T-cell (primary cell): ENCODE measurements at regions not wholly inside any gene's neighbourhood (a gene's known extent, or its start where the extent isn't known, plus 50 kb on each side); places are given as distances from the start of the nearest gene placed in this dataset.
"Not testable (repeated sequence)": the region's sequence is repeated elsewhere in the genome, so short reads cannot be mapped to it uniquely, and the experiment has no call there.

Experiments
- ATAC-seq, 4 experiments: fragments of 200-7000 bp in 3 of 4; fragments of 150-1000 bp in 1 of 4; cut with Tn5 transposase; replicated peaks in 1 of 4; 1 replicate in 3 of 4; 2 replicates in 1 of 4; pipeline ENCODE4 v1.10.0; 2021; ENCODE audit warnings: moderate library complexity in 3 of 4, mild to moderate bottlenecking in 2 of 4, moderate number of reproducible peaks in 1 of 4
- CTCF ChIA-PET, 2 donors: fragments of 300-600 bp; sonication (Branson Sonifier 250); formaldehyde crosslinking; loops; one replicate each; lab custom pipeline; 2022; ENCODE audit warnings: antibody characterized with exemption in 2 of 2; lab: Charles Lee
- POLR2A ChIA-PET, 2 donors: fragments of 300-600 bp; sonication (Branson Sonifier 250); formaldehyde crosslinking; loops; one replicate each; lab custom pipeline; 2022; ENCODE audit warnings: antibody characterized with exemption in 2 of 2; lab: Charles Lee
- DNase-seq, 35 experiments: peaks; one replicate each; pipeline versions ENCODE4 v3.0.0 to v3.0.0-alpha.2; 2013 to 2023
- H3K27ac ChIP-seq: one replicate; pipeline ENCODE4 v1.5.1; 2013; ENCODE audit warnings: low read length
- H3K27me3 ChIP-seq, 2 experiments: replicated peaks in 1 of 2; 1 replicate in 1 of 2; 2 replicates in 1 of 2; pipeline versions ENCODE4 v1.6.1 to v1.7.0; 2013; ENCODE audit warnings: low read length in 1 of 2, mixed read lengths in 1 of 2; ENCODE audit not compliant: control insufficient read depth in 2 of 2, insufficient read depth in 2 of 2; ENCODE audit errors: extremely low read depth in 1 of 2
- H3K36me3 ChIP-seq, 2 donors: 1 replicate in 1 of 2; 2 replicates in 1 of 2; pipeline versions ENCODE4 v1.6.1 to v1.7.0; 2013; ENCODE audit warnings: low read length in 1 of 2; ENCODE audit not compliant: control insufficient read depth in 2 of 2, insufficient read depth in 1 of 2; ENCODE audit errors: extremely low read depth in 1 of 2
- H3K4me1 ChIP-seq, 2 experiments: 1 replicate in 1 of 2; 2 replicates in 1 of 2; pipeline versions ENCODE4 v1.6.1 to v1.7.0; 2013; ENCODE audit warnings: low read length in 2 of 2, mixed read lengths in 1 of 2; ENCODE audit not compliant: insufficient read depth in 2 of 2, control insufficient read depth in 1 of 2; ENCODE audit errors: extremely low read depth in 1 of 2
- H3K4me3 ChIP-seq, 2 donors: 1 replicate in 1 of 2; 2 replicates in 1 of 2; pipeline versions ENCODE4 v1.5.1 to v1.7.0; 2013; ENCODE audit warnings: mild to moderate bottlenecking in 2 of 2, low read length in 1 of 2, moderate library complexity in 1 of 2; ENCODE audit not compliant: control insufficient read depth in 1 of 2; ENCODE audit errors: extremely low read depth in 1 of 2
- H3K9me3 ChIP-seq: 2 replicates; pipeline ENCODE4 v1.7.0; 2013
- H3K27ac Mint-ChIP-seq, 2 donors: one replicate each; pipeline ENCODE4 v1.8.0; 2020 to 2021; ENCODE audit warnings: mild to moderate bottlenecking in 2 of 2, mixed read lengths in 2 of 2
- H3K27me3 Mint-ChIP-seq, 2 donors: one replicate each; pipeline ENCODE4 v1.8.0; 2021 to 2022; ENCODE audit warnings: mixed read lengths in 2 of 2
- H3K36me3 Mint-ChIP-seq: one replicate; pipeline ENCODE4 v1.8.0; 2021; ENCODE audit warnings: mixed read lengths
- H3K4me1 Mint-ChIP-seq, 3 donors: one replicate each; pipeline ENCODE4 v1.8.0; 2020 to 2022; ENCODE audit warnings: mixed read lengths in 3 of 3, mild to moderate bottlenecking in 1 of 3
- H3K4me3 Mint-ChIP-seq, 3 donors: one replicate each; pipeline ENCODE4 v1.8.0; 2020 to 2022; ENCODE audit warnings: mild to moderate bottlenecking in 3 of 3, mixed read lengths in 3 of 3, moderate library complexity in 3 of 3
- H3K9me3 Mint-ChIP-seq, 3 donors: one replicate each; pipeline ENCODE4 v1.8.0; 2020 to 2022; ENCODE audit warnings: mixed read lengths in 3 of 3
- WGBS: methylation state at CpG from one replicate; pipeline ENCODE4 v1.1.5; 2013; ENCODE audit warnings: missing lambda C conversion rate; ENCODE audit not compliant: insufficient coverage; 5-methylcytosine and 5-hydroxymethylcytosine counted together

- H3K4me1 Mint-ChIP-seq, H3K4me3 ChIP-seq, H3K27ac Mint-ChIP-seq, H3K27ac ChIP-seq, H3K36me3 Mint-ChIP-seq, H3K9me3 ChIP-seq, H3K9me3 Mint-ChIP-seq, ATAC-seq, H3K27me3 ChIP-seq, H3K4me3 Mint-ChIP-seq, POLR2A ChIA-PET, H3K27me3 Mint-ChIP-seq, H3K4me1 ChIP-seq, DNase-seq, H3K36me3 ChIP-seq: not testable (repeated sequence)
- CTCF ChIA-PET, result interaction anchor here (0.5 to 1.0 kb wide), 4 partner anchors 156 to 1994 kb away, joined by 3 to 11 read pairs (median 6); no protein-coding TSS in a partner anchor
- WGBS, result 87% methylated on average over 14 of the region's 15 CpGs
Measured at GRCh38 chr10:32188601-32189000, 132.4 kb upstream of the KIF5B start.

- no peak for ATAC-seq
- H3K4me3 Mint-ChIP-seq, result no peak overlapping the region
- Histone ChIP-seq H3K27me3 (peaks cover 0 to 6% of the 10 kb centered on the region in 2 experiments), H3K4me3 (no peak overlapping the region), H3K9me3 (no peaks in the 10 kb centered on the region), H3K27ac (no peak overlapping the region), H3K36me3 (no peaks in the 10 kb centered on the region), H3K4me1 (no peaks in the 10 kb centered on the region)
- POLR2A ChIA-PET, result no interaction called here
- no peaks in the 10 kb centered on the region for H3K36me3 Mint-ChIP-seq
- WGBS, result 90% methylated on average over 2 of the region's 6 CpGs
- DNase-seq, result no peak
- CTCF ChIA-PET, result interaction anchor here (0.6 to 0.7 kb wide), 3 partner anchors 39 to 399 kb away, joined by 4 to 7 read pairs (median 6); no protein-coding TSS in a partner anchor
- peaks cover 0 to 4% (median 2%) of the 10 kb centered on the region in 3 donors for H3K4me1 Mint-ChIP-seq
- H3K9me3 Mint-ChIP-seq, result no peaks in the 10 kb centered on the region
- H3K27ac Mint-ChIP-seq, result no peak overlapping the region
- no peaks in the 10 kb centered on the region for H3K27me3 Mint-ChIP-seq
Measured at GRCh38 chr10:32187686-32188085, 131.5 kb upstream of the KIF5B start.

GRCh38 chr10:32183652-32184051 lies 127.4 kb upstream of the KIF5B start:
- not testable (repeated sequence) for H3K27me3 Mint-ChIP-seq, H3K4me3 Mint-ChIP-seq, H3K4me1 Mint-ChIP-seq, H3K36me3 ChIP-seq, H3K9me3 ChIP-seq, H3K4me3 ChIP-seq, H3K27me3 ChIP-seq, ATAC-seq, H3K27ac ChIP-seq, H3K27ac Mint-ChIP-seq, H3K4me1 ChIP-seq, DNase-seq, H3K9me3 Mint-ChIP-seq, H3K36me3 Mint-ChIP-seq
- ChIA-PET POLR2A (interaction anchor here in 1 of 2 donors (0.7 kb wide), 1 partner anchor 603 kb away, joined by 3 read pairs; no protein-coding TSS in a partner anchor), CTCF (interaction anchor here in 1 of 2 donors (0.6 kb wide), 1 partner anchor 1526 kb away, joined by 3 read pairs; no protein-coding TSS in a partner anchor)
- no CpG with 5 or more reads among the region's 5 CpGs for WGBS

GRCh38 chr10:32182476-32182875 lies 126.3 kb upstream of the KIF5B start:
- H3K27ac Mint-ChIP-seq, result no peak overlapping the region
- 81% methylated on average over 5 of the region's 11 CpGs for WGBS
- POLR2A ChIA-PET, result no interaction called here
- H3K36me3 ChIP-seq, result no peaks in the 10 kb centered on the region
- no peak overlapping the region for H3K4me3 ChIP-seq
- DNase-seq, result no peak
- peaks cover 3% of the 10 kb centered on the region in 2 donors for H3K27me3 Mint-ChIP-seq
- peaks cover 0 to 6% of the 10 kb centered on the region in 2 experiments for H3K27me3 ChIP-seq
- no peaks in the 10 kb centered on the region for H3K36me3 Mint-ChIP-seq
- no peak for ATAC-seq
- no peaks in the 10 kb centered on the region for H3K4me1 Mint-ChIP-seq
- no peaks in the 10 kb centered on the region for H3K4me1 ChIP-seq
- no peak overlapping the region for H3K27ac ChIP-seq
- H3K9me3 ChIP-seq, result no peaks in the 10 kb centered on the region
- CTCF ChIA-PET, result no interaction called here
- no peak overlapping the region for H3K4me3 Mint-ChIP-seq
- no peaks in the 10 kb centered on the region for H3K9me3 Mint-ChIP-seq

GRCh38 chr10:32180390-32181280 lies 124.4 kb upstream of the KIF5B start:
- DNase-seq, result no peak
- no peaks in the 10 kb centered on the region for H3K36me3 ChIP-seq
- H3K9me3 ChIP-seq, result no peaks in the 10 kb centered on the region
- Mint-ChIP-seq H3K27ac (no peak overlapping the region), H3K36me3 (no peaks in the 10 kb centered on the region), H3K4me3 (no peak overlapping the region), H3K4me1 (no peaks in the 10 kb centered on the region), H3K9me3 (no peaks in the 10 kb centered on the region), H3K27me3 (peaks cover 3% of the 10 kb centered on the region in 2 donors)
- CTCF ChIA-PET, result interaction anchor here in 1 of 2 donors (0.6 kb wide), 1 partner anchor 8 kb away, joined by 3 read pairs; no protein-coding TSS in a partner anchor
- H3K27me3 ChIP-seq, result peaks cover 0 to 4% of the 10 kb centered on the region in 2 experiments
- no peak for ATAC-seq
- POLR2A ChIA-PET, result no interaction called here
- H3K4me3 ChIP-seq, result no peak overlapping the region
- H3K27ac ChIP-seq, result no peak overlapping the region
- 94% methylated on average over 7 of the region's 18 CpGs for WGBS
- H3K4me1 ChIP-seq, result no peaks in the 10 kb centered on the region

GRCh38 chr10:32179836-32180235 lies 123.6 kb upstream of the KIF5B start:
- no peak for ATAC-seq
- Histone ChIP-seq H3K4me3 (no peak overlapping the region), H3K36me3 (no peaks in the 10 kb centered on the region), H3K27ac (no peak overlapping the region), H3K4me1 (no peaks in the 10 kb centered on the region), H3K27me3 (peaks cover 0 to 2% of the 10 kb centered on the region in 2 experiments), H3K9me3 (no peaks in the 10 kb centered on the region)
- Mint-ChIP-seq H3K9me3 (no peaks in the 10 kb centered on the region), H3K4me3 (no peak overlapping the region), H3K27me3 (peaks cover 3% of the 10 kb centered on the region in 2 donors), H3K27ac (no peak overlapping the region), H3K4me1 (no peaks in the 10 kb centered on the region), H3K36me3 (no peaks in the 10 kb centered on the region)
- 92% methylated on average over 2 of the region's 5 CpGs for WGBS
- no peak for DNase-seq
- ChIA-PET POLR2A (no interaction called here), CTCF (no interaction called here)
